T-helper 2 cell (primary cell): ENCODE measurements at regions not wholly inside any gene's neighbourhood (a gene's known extent, or its start where the extent isn't known, plus 50 kb on each side); places are given as distances from the start of the nearest gene placed in this dataset.
A peak's percentile ranks its signal among the peaks of the same experiment; 100 is the strongest.
"Not testable (repeated sequence)": the region's sequence is repeated elsewhere in the genome, so short reads cannot be mapped to it uniquely, and the experiment has no call there.

ENCODE experiments used
- DNase-seq, 5 experiments: peaks; one replicate each; pipeline versions ENCODE4 v3.0.0 to v3.0.0-alpha.2; 2012 to 2022

DNA sequence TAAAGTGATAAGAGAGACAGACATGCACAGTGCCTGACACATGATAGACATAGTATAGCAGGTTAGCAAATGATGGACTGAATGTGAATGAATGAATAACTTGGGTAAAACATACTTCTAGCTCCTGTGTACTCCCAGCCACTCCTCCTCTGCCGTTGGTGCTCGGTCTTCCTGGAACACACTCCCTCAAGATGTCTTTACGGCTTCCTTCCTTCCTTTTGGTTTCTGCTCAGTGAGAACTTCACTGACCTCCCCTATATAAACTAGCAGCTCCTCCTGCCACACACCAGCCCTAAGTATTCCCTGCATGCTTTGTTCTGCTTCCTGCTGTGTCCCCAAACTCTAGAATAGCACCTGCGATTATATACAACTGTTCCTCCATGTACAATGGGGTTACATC, 50.2 kb downstream of the RAD54L2 start:
- DNase-seq: no peak

DNA sequence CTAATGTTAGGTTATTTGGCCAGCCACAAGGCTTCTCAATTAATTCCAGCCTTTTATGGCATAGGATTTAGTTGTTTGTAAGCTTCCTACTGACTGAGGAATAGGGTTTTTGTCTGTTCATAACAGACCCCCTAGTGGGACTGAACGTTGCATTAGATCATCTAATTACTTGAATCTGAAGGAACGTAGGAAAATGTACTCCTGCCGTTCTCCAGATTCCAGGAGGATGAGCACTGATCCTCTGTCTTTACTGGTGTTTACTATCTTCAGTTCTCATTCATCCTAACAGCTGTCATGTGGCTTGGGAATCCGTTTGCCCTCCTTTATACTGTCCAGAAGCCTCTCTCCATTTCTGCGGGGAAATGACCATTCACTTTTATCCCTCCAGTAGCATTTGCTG, 52.7 kb downstream of the RAD54L2 start:
- DNase-seq: no peak

DNA sequence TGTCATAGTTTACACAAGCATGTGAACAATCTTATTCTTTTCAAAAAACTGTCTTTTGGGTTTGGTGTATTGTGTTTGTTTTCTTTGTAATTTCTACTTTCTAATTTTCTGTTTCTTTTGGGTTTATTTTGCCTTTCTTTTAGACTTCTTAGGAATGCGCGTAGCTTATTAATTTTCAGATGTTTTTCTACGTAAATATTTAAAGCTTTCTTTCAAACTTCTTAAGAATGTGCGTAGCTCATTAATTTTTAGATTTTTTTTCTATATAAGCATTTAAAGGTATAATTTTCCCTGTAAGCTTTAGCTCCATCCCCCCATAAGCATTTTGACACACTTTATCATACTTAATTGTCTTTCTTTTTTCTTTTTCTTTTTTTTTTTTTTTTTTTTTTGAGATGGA, 55.2 kb downstream of the RAD54L2 start:
- no peak for DNase-seq

DNA sequence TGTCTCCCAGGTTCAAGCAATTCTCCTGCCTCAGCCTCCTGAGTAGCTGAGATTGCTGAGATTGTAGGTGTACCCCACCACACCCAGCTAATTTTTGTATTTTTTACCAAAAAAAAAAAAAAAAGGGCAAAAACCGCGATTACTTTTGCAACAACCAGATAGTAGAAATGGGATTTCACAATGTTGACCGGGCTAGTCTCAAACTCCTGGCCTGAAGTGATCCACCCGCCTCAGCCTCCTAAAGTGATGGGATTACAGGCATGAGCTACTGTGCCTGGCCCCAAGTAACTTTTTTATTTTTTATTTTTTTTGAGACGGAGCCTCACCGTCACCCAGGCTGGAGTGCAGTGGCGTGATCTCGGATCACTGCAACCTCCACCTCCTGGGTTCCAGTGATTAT, 61.1 kb downstream of the RAD54L2 start:
- not testable (repeated sequence) for DNase-seq

DNA sequence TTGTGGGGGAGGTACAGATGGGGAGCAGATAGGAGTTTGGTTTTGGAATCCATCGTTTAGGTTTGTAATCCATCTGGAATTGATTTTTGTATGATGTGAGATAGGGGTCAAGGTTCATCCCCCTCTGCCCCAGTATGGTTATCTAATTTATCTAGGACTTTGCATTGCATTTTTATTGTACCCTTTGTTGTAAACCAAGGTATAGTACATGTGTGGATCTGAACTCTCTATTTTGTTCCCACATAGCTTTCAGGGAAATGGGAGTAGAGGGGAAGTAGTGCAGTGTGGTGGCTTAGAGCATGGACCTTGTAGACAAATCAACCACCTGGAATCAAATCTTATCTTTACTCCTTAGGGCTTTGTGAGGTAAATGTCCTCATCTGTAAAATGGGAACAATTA, 65.7 kb downstream of the RAD54L2 start:
- DNase-seq: no peak

DNA sequence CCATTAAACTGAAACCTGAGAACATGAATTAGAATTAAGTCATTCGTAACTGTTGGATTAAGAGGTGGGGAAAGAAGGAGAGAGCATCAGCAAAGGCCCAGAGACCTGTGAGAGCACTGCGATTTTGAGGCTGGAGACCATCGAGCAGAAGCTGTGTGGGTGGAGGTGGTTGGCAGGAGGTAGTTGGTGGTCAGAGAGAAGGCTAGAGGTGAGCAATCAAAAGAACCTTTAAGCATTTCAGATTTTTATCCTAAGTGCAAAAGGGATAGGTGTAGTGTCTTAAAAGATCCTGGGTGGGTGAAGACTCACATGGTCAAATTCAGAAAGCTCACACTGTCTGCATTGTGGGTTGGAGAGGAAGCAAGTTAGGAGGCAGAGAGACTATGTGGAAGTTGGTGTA, 65.1 kb upstream of the TEX264 start:
- peak in 1 of 5 experiments; percentile 10 for DNase-seq

DNA sequence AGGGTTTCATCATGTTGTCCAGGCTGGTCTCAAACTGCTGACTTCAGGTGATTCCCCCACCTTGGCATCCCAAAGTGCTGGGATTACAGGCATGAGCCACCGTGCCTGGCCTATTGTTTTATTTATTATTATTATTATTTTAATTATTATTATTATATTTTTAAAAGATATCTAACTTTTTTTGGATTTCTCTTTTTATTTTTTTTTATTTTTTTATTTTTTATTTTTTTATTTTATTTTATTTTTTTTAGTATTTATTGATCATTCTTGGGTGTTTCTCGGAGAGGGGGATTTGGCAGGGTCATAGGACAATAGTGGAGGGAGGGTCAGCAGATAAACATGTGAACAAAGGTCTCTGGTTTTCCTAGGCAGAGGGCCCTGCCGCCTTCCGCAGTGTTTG, 64.2 kb upstream of the TEX264 start:
- DNase-seq: not testable (repeated sequence)

DNA sequence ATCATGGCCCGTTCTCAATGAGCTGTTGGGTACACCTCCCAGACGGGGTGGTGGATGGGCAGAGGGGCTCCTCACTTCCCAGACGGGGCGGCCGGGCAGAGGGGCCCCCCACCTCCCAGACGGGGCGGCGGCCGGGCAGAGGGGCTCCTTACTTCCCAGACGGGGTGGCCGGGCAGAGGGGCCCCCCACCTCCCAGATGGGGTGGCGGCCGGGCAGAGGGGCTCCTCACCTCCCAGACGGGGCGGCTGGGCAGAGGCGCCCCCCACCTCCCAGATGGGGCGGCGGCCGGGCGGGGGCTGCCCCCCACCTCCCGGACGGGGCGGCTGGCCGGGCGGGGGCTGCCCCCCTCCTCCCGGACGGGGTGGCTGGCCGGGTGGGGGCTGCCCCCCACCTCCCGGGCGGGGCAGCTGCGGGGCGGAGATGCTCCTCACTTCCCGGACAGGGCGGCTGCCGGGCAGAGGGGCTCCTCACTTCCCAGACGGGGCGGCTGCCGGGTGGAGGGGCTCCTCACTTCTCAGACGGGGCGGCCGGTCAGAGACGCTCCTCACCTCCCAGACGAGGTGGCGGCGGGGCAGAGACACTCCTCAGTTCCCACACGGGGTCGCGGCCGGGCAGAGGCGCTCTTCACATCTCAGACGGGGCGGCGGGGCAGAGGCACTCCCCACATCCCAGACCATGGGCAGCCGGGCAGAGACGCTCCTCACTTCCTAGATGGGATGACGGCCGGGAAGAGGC, 63.3 kb upstream of the TEX264 start:
- DNase-seq: not testable (repeated sequence)

DNA sequence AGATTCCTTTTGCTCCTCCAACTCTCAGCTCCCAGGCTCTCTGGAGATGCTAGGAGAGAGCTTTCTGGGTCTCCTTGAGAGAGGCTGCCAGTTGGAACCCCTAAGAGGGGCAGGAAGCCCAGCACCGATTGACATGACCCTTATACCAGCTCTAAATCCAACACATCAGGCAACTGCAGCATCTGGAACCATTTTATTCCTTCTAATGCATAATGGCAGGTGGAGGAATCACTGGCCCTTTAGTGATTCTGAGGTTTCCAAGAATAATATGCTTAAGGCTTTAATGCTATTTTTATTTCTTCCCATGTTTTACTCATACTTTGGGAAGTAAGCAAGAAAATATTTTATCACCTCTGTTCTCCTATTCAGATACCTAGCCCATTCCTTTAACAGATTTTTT, 60.3 kb upstream of the TEX264 start:
- DNase-seq: no peak

DNA sequence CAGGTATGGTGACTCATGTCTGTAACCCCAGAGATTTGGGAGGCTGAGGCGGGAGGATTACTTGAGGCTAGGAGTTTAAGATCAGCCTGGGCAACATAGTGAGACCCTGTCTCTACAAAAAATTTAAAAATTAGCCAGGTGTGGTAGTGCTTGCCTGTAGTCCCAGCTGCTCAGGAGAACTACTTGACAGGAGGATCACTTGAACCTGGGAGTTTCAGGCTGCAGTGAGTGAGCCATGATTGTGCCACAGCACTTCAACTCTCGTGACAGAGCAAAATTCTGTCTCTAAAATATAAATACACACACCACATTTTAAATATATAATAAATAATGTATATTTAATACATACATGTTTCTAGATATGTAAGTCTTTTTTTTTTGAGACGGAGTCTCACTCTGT, 53.5 kb upstream of the TEX264 start:
- no peak for DNase-seq

DNA sequence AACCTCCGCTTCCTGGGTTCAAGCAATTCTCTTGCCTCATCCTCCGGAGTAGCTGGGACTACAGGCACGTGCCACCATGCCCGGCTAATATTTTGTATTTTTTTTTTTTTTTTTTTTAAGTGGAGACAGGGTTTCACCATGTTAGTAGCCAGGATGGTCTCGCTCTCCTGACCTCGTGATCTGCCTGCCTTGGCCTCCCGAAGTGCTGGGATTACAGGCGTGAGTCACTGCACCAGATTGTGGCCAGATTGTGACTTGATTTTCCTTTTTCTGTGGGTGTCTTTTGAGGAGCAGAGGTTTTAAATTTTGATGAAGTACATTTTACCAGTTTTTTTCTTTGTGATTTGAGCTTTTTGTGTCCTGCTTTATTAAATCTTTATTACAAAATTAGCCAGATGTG, 53.0 kb upstream of the TEX264 start:
- DNase-seq: not testable (repeated sequence)

DNA sequence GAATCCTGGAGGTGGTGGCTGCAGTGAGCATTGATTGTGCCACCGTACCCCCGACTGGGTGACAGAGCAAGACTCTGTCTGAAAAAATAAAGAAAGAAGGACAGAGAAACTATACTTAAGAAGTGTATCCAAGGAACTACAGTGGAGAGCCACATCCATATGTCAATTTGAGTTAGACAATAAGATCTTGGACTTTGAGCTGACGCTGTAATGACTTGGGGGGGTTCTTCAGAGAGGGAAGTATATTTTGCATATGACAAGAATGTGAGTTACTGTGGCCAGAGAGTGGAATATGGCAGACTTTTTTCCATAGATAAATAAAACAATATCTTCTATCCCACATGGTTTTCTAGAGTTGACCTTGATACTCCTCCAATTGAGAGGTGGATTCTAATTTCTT, 52.6 kb upstream of the TEX264 start:
- no peak for DNase-seq

DNA sequence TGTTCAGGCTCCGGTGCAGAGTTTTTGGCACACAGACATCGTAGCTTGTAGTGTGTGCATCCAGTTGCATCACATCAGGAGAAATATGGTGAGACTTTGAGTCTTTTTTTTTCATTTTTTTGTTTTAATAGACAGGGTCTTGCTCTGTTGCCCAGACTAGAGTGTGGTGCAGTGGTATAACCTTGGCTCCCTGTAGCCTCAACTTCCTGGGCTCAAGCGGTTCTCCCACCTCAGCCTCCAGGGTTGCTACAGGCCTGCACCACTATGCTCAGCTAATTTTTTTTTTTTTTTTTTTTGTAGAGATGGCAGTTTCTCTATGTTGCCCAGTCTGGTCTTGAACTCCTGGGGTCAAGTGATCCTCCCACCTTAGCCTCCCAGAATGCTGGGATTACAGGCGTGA, 51.1 kb upstream of the TEX264 start:
- DNase-seq: no peak

DNA sequence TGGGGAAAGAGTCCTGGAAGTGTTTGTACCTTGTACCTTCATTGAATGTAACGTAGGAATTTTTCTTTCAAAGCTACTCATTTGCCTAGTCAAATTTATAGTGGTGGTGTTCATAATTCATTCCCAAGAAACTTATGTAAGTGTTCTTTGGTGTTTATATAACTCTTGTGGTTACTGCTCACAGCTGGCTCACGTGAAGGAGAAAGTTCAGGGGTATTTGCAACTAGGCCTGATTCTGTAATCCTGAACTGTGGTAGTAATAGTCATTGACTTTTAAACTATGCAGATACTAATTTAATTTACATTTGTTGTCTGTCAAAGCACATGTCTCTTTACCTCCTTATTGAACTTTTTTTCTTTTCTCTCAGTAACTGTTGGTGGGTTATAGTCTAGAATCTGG, 50.5 kb upstream of the TEX264 start:
- DNase-seq: no peak

DNA sequence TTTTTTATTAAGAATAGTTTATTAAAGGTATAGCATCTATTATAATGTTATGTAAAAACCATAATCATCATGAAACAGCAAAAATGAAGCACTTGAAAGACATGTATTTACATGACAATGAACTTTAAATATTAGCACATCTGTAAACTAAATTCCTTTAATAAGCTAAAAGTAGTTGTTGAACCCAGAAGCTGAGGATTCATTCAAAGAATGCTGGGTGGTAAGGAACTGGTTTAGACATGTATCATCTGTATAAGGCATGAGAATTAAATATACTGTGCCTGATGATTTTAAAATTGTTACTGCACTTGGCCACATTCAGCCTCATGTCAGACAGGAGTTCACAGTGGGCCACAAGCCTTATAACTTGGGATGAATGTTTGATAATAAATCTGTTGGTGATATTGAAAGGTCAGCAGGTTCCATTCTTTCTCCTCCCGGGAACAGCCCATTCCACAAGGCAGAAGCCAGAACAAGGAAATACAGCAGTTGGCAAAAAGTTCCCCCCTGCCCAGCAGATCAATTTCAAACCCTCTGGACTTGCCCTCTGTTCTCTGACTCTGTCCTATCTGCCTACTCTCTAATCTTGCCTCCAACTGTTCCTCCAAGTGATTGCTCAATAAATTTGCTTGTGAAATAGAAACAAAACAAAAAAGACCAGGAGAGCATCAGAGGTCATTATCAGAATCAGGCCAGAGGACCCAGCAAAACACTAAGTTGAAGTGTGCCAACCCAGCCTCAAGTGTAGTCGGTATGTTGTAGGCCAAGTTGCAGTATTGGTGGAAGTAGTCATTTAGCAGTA, 49.8 kb upstream of the TEX264 start:
- no peak for DNase-seq
